ENCODE measurements at regions not wholly inside any gene's neighbourhood (a gene's known extent, or its start where the extent isn't known, plus 50 kb on each side); places are given as distances from the start of the nearest gene placed in this dataset.
A peak's percentile ranks its signal among the peaks of the same experiment; 100 is the strongest.

- Mint-ChIP-seq H3K4me3 (no peak overlapping the region), H3K9me3 (peaks cover 5% of the 10 kb centered on the region), H3K27ac (no peak overlapping the region), H3K4me1 (ENCODE audit: low read depth) (no peaks in the 10 kb centered on the region), H3K27me3 (ENCODE audit: low read depth) (peaks cover 5% of the 10 kb centered on the region), H3K36me3 (ENCODE audit: low read depth) (no peaks in the 10 kb centered on the region)
- no peak for DNase-seq
- CTCF ChIA-PET: no interaction called here
- intact Hi-C loops (cut with micrococcal nuclease): no loop called here
Measured at GRCh38 chr4:174438711-174439110, 83.6 kb downstream of the HPGD start.

GRCh38 chr4:174437749-174438148, 84.5 kb downstream of the HPGD start:
- Mint-ChIP-seq H3K27me3 (ENCODE audit: low read depth) (peaks cover 5% of the 10 kb centered on the region), H3K4me3 (no peak overlapping the region), H3K27ac (no peak overlapping the region), H3K36me3 (ENCODE audit: low read depth) (no peaks in the 10 kb centered on the region), H3K9me3 (peaks cover 5% of the 10 kb centered on the region), H3K4me1 (ENCODE audit: low read depth) (no peaks in the 10 kb centered on the region)
- DNase-seq: no peak
- CTCF ChIA-PET: no interaction called here
- intact Hi-C loops (cut with micrococcal nuclease): no loop called here

- Mint-ChIP-seq H3K27me3 (ENCODE audit: low read depth) (peaks cover 5% of the 10 kb centered on the region), H3K36me3 (ENCODE audit: low read depth) (no peaks in the 10 kb centered on the region), H3K4me3 (no peak overlapping the region), H3K9me3 (peaks cover 3% of the 10 kb centered on the region), H3K27ac (no peak overlapping the region), H3K4me1 (ENCODE audit: low read depth) (no peaks in the 10 kb centered on the region)
- intact Hi-C loops (cut with micrococcal nuclease): no loop called here
- CTCF ChIA-PET: no interaction called here
- no peak for DNase-seq
Measured at GRCh38 chr4:174437324-174437723, 85.0 kb downstream of the HPGD start.

GRCh38 chr4:174436377-174436776, 85.9 kb downstream of the HPGD start:
- no peak for DNase-seq
- intact Hi-C loops (cut with micrococcal nuclease): no loop called here
- Mint-ChIP-seq H3K4me3 (no peak overlapping the region), H3K36me3 (ENCODE audit: low read depth) (no peaks in the 10 kb centered on the region), H3K4me1 (ENCODE audit: low read depth) (no peaks in the 10 kb centered on the region), H3K27me3 (ENCODE audit: low read depth) (peaks cover 5% of the 10 kb centered on the region), H3K9me3 (peaks cover 1% of the 10 kb centered on the region), H3K27ac (no peak overlapping the region)
- CTCF ChIA-PET: no interaction called here

- no peak overlapping the region for H3K4me3 Mint-ChIP-seq
- H3K27ac Mint-ChIP-seq: no peak overlapping the region
- H3K27me3 Mint-ChIP-seq (ENCODE audit: low read depth): peaks cover 5% of the 10 kb centered on the region
- H3K4me1 Mint-ChIP-seq (ENCODE audit: low read depth): no peaks in the 10 kb centered on the region
- CTCF ChIA-PET: no interaction called here
- no peaks in the 10 kb centered on the region for H3K36me3 Mint-ChIP-seq (ENCODE audit: low read depth)
- H3K9me3 Mint-ChIP-seq: no peaks in the 10 kb centered on the region
- intact Hi-C loops (cut with micrococcal nuclease): no loop called here
- no peak for DNase-seq
Measured at GRCh38 chr4:174435974-174436373, 86.3 kb downstream of the HPGD start.

- intact Hi-C loops (cut with micrococcal nuclease): no loop called here
- H3K4me1 Mint-ChIP-seq (ENCODE audit: low read depth): no peaks in the 10 kb centered on the region
- no peaks in the 10 kb centered on the region for H3K36me3 Mint-ChIP-seq (ENCODE audit: low read depth)
- H3K4me3 Mint-ChIP-seq: no peak overlapping the region
- CTCF ChIA-PET: no interaction called here
- no peak for DNase-seq
- peaks cover 5% of the 10 kb centered on the region for H3K27me3 Mint-ChIP-seq (ENCODE audit: low read depth)
- no peaks in the 10 kb centered on the region for H3K9me3 Mint-ChIP-seq
- H3K27ac Mint-ChIP-seq: no peak overlapping the region
Measured at GRCh38 chr4:174434455-174434854, 87.8 kb downstream of the HPGD start.

GRCh38 chr4:174430576-174430975, 91.7 kb downstream of the HPGD start:
- DNase-seq: no peak
- no peaks in the 10 kb centered on the region for H3K36me3 Mint-ChIP-seq (ENCODE audit: low read depth)
- no peaks in the 10 kb centered on the region for H3K9me3 Mint-ChIP-seq
- no peak overlapping the region for H3K27ac Mint-ChIP-seq
- CTCF ChIA-PET: no interaction called here
- no peaks in the 10 kb centered on the region for H3K4me1 Mint-ChIP-seq (ENCODE audit: low read depth)
- H3K4me3 Mint-ChIP-seq: no peak overlapping the region
- intact Hi-C loops (cut with micrococcal nuclease): no loop called here
- H3K27me3 Mint-ChIP-seq (ENCODE audit: low read depth): peaks cover 5% of the 10 kb centered on the region

GRCh38 chr4:174429701-174430410, 92.4 kb downstream of the HPGD start:
- intact Hi-C loops (cut with micrococcal nuclease): no loop called here
- no peaks in the 10 kb centered on the region for H3K9me3 Mint-ChIP-seq
- no peak overlapping the region for H3K27ac Mint-ChIP-seq
- H3K4me3 Mint-ChIP-seq: no peak overlapping the region
- no peak for DNase-seq
- H3K4me1 Mint-ChIP-seq (ENCODE audit: low read depth): no peaks in the 10 kb centered on the region
- CTCF ChIA-PET: no interaction called here
- peaks cover 5% of the 10 kb centered on the region for H3K27me3 Mint-ChIP-seq (ENCODE audit: low read depth)
- no peaks in the 10 kb centered on the region for H3K36me3 Mint-ChIP-seq (ENCODE audit: low read depth)

- H3K36me3 Mint-ChIP-seq (ENCODE audit: low read depth): no peaks in the 10 kb centered on the region
- H3K9me3 Mint-ChIP-seq: no peaks in the 10 kb centered on the region
- no peak for DNase-seq
- CTCF ChIA-PET: no interaction called here
- H3K4me1 Mint-ChIP-seq (ENCODE audit: low read depth): peaks cover 10% of the 10 kb centered on the region
- H3K27ac Mint-ChIP-seq: no peak overlapping the region
- peaks cover 5% of the 10 kb centered on the region for H3K27me3 Mint-ChIP-seq (ENCODE audit: low read depth)
- intact Hi-C loops (cut with micrococcal nuclease): no loop called here
- no peak overlapping the region for H3K4me3 Mint-ChIP-seq
Measured at GRCh38 chr4:174427571-174428140, 94.6 kb downstream of the HPGD start.

GRCh38 chr4:174425669-174426068, 96.6 kb downstream of the HPGD start:
- DNase-seq: no peak
- Mint-ChIP-seq H3K27ac (no peak overlapping the region), H3K4me3 (no peak overlapping the region), H3K9me3 (no peaks in the 10 kb centered on the region), H3K36me3 (ENCODE audit: low read depth) (no peaks in the 10 kb centered on the region), H3K27me3 (ENCODE audit: low read depth) (peaks cover 5% of the 10 kb centered on the region), H3K4me1 (ENCODE audit: low read depth) (peaks cover 13% of the 10 kb centered on the region)
- CTCF ChIA-PET: no interaction called here
- intact Hi-C loops (cut with micrococcal nuclease): no loop called here

GRCh38 chr4:174423257-174423944, 98.9 kb downstream of the HPGD start:
- Mint-ChIP-seq H3K4me3 (no peak overlapping the region), H3K36me3 (ENCODE audit: low read depth) (no peaks in the 10 kb centered on the region), H3K27ac (no peak overlapping the region), H3K27me3 (ENCODE audit: low read depth) (peaks cover 5% of the 10 kb centered on the region), H3K4me1 (ENCODE audit: low read depth) (peaks cover 20% of the 10 kb centered on the region), H3K9me3 (no peaks in the 10 kb centered on the region)
- intact Hi-C loops (cut with micrococcal nuclease): loop anchor here (1.0 to 5.0 kb wide), 3 partner anchors 69 to 168 kb away; partner anchors contain the start of gene HPGD
- peak; percentile 38 for DNase-seq
- CTCF ChIA-PET: no interaction called here

GRCh38 chr4:174422893-174423256, 99.4 kb downstream of the HPGD start:
- H3K27me3 Mint-ChIP-seq (ENCODE audit: low read depth): peaks cover 5% of the 10 kb centered on the region
- CTCF ChIA-PET: no interaction called here
- no peaks in the 10 kb centered on the region for H3K9me3 Mint-ChIP-seq
- DNase-seq: no peak
- H3K4me1 Mint-ChIP-seq (ENCODE audit: low read depth): peaks cover 20% of the 10 kb centered on the region
- H3K4me3 Mint-ChIP-seq: no peak overlapping the region
- no peaks in the 10 kb centered on the region for H3K36me3 Mint-ChIP-seq (ENCODE audit: low read depth)
- no peak overlapping the region for H3K27ac Mint-ChIP-seq
- intact Hi-C loops (cut with micrococcal nuclease): loop anchor here (1.0 to 5.0 kb wide), 3 partner anchors 69 to 168 kb away; partner anchors contain the start of gene HPGD

- Mint-ChIP-seq H3K9me3 (no peaks in the 10 kb centered on the region), H3K4me1 (ENCODE audit: low read depth) (peaks cover 20% of the 10 kb centered on the region), H3K4me3 (no peak overlapping the region), H3K27me3 (ENCODE audit: low read depth) (peaks cover 2% of the 10 kb centered on the region), H3K36me3 (ENCODE audit: low read depth) (no peaks in the 10 kb centered on the region), H3K27ac (no peak overlapping the region)
- CTCF ChIA-PET: no interaction called here
- no peak for DNase-seq
- intact Hi-C loops (cut with micrococcal nuclease): loop anchor here (5.0 kb wide), 2 partner anchors 72 to 102 kb away; partner anchors contain the start of gene HPGD
Measured at GRCh38 chr4:174420316-174420715, 102.0 kb downstream of the HPGD start.
